ENCODE measurements at regions not wholly inside any gene's neighbourhood (a gene's known extent, or its start where the extent isn't known, plus 50 kb on each side); places are given as distances from the start of the nearest gene placed in this dataset.

DNA sequence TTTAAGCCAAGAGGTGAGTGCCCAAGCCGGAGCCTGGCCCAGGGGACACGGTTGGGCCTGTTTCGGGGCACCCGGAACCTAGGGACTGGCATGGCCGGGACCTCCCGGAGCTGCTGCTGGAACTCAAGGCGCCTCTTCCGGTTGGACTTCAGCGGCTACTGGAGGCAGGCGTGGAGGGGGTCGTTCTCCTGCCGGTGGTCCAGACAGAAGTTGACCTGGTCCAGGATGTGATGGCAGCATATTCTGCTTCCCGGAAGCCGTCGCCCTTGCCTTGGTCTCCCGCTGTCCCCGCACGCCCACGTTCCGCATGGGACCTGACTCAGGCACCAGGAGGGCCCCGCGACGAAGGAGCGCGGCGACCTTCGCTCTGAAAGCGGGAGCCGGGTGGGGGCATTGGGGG is 240.8 kb downstream of the FOXA2 start:
- no peaks in the 10 kb centered on the region for H4K20me1 ChIP-seq (ENCODE audit: insufficient read depth, low read length, poor library complexity, severe bottlenecking)
- no peak overlapping the region for H2AFZ ChIP-seq (ENCODE audit: low read length)
- H3F3A ChIP-seq (ENCODE audit: low read depth), result no peaks in the 10 kb centered on the region
- no peaks in the 10 kb centered on the region for H3K27me3 ChIP-seq (ENCODE audit: insufficient read depth, low read length, poor library complexity, severe bottlenecking)
- H3K9ac ChIP-seq (ENCODE audit: low read depth, low read length, poor library complexity, severe bottlenecking), result no peak overlapping the region
- no peaks in the 10 kb centered on the region for H3K79me2 ChIP-seq (ENCODE audit: insufficient read depth, low read length)
- no peaks in the 10 kb centered on the region for H3K36me3 ChIP-seq (ENCODE audit: insufficient read depth, low read length)
- H3K4me1 ChIP-seq (ENCODE audit: insufficient read depth, low read length, poor library complexity, severe bottlenecking), result peaks cover 26% of the 10 kb centered on the region
- no peaks in the 10 kb centered on the region for H3K9me2 ChIP-seq (replicated peaks; ENCODE audit: low read depth, low read length)
- no peaks in the 10 kb centered on the region for H3K9me3 ChIP-seq (ENCODE audit: insufficient read depth, low read depth, low read length)
- H3K4me3 ChIP-seq (ENCODE audit: low read length, poor library complexity, severe bottlenecking), result no peak overlapping the region
- TF ChIP-seq EZH2phosphoT487 (IDR thresholded peaks at IDR 0.05; ENCODE audit: borderline replicate concordance), result no peak
- TF ChIP-seq, protein P1, sequence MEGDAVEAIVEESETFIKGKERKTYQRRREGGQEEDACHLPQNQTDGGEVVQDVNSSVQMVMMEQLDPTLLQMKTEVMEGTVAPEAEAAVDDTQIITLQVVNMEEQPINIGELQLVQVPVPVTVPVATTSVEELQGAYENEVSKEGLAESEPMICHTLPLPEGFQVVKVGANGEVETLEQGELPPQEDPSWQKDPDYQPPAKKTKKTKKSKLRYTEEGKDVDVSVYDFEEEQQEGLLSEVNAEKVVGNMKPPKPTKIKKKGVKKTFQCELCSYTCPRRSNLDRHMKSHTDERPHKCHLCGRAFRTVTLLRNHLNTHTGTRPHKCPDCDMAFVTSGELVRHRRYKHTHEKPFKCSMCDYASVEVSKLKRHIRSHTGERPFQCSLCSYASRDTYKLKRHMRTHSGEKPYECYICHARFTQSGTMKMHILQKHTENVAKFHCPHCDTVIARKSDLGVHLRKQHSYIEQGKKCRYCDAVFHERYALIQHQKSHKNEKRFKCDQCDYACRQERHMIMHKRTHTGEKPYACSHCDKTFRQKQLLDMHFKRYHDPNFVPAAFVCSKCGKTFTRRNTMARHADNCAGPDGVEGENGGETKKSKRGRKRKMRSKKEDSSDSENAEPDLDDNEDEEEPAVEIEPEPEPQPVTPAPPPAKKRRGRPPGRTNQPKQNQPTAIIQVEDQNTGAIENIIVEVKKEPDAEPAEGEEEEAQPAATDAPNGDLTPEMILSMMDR (conservative IDR thresholded peaks at IDR 0.05; ENCODE audit: low read length), result no peak
- no peak overlapping the region for H3K4me2 ChIP-seq (ENCODE audit: low read depth, low read length, poor library complexity, severe bottlenecking)

DNA sequence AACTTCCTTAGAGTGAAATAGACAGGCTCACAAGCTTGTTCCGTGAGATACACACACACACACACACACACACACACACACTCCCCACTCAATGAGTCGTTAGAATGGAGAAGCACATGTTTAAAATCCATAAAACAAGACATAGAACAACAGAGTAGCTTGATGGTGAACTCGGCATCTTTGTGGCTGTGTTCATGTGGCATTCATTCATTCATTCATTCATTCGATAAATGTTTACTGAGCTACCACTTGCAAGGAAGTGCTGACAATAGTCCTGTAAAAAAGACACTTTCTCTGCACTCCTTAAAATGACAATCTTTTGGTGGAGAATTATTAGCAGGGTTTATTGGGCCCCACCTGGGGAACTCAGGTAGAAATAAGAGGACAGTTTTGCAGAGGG is 242.0 kb downstream of the FOXA2 start:
- H2AFZ ChIP-seq (ENCODE audit: low read length), result no peak overlapping the region
- no peaks in the 10 kb centered on the region for H3K36me3 ChIP-seq (ENCODE audit: insufficient read depth, low read length)
- peaks cover 16% of the 10 kb centered on the region for H3K4me1 ChIP-seq (ENCODE audit: insufficient read depth, low read length, poor library complexity, severe bottlenecking)
- H3K9me3 ChIP-seq (ENCODE audit: insufficient read depth, low read depth, low read length), result no peaks in the 10 kb centered on the region
- TF ChIP-seq EZH2phosphoT487 (IDR thresholded peaks at IDR 0.05; ENCODE audit: borderline replicate concordance), result no peak
- TF ChIP-seq, protein P1 (conservative IDR thresholded peaks at IDR 0.05; ENCODE audit: low read length), result no peak
- H3K9me2 ChIP-seq (replicated peaks; ENCODE audit: low read depth, low read length), result no peaks in the 10 kb centered on the region
- no peaks in the 10 kb centered on the region for H4K20me1 ChIP-seq (ENCODE audit: insufficient read depth, low read length, poor library complexity, severe bottlenecking)
- no peaks in the 10 kb centered on the region for H3F3A ChIP-seq (ENCODE audit: low read depth)
- no peak overlapping the region for H3K9ac ChIP-seq (ENCODE audit: low read depth, low read length, poor library complexity, severe bottlenecking)
- no peaks in the 10 kb centered on the region for H3K79me2 ChIP-seq (ENCODE audit: insufficient read depth, low read length)
- H3K4me3 ChIP-seq (ENCODE audit: low read length, poor library complexity, severe bottlenecking), result no peak overlapping the region
- H3K4me2 ChIP-seq (ENCODE audit: low read depth, low read length, poor library complexity, severe bottlenecking), result no peak overlapping the region
- H3K27me3 ChIP-seq (ENCODE audit: insufficient read depth, low read length, poor library complexity, severe bottlenecking), result no peaks in the 10 kb centered on the region

DNA sequence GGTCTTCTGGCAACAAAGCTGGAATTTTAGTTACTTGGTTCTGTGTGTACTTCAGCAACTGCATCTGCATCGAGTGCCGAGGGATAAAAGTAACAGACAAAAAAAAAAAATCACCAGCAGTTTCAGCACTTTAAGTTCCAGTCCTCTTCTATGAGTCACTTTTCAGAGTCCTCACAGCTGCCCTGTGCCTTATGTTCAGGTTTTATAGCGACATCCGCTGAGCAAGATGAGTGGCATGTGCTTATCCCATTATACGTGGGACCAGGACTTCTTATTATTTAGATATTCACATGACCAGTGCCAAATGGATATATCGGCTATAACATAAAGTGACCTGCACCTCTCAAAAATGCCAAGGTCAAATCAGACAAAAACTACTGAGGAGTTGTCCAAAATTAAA is 242.9 kb downstream of the FOXA2 start:
- Histone ChIP-seq H3K36me3 (ENCODE audit: insufficient read depth, low read length) (no peaks in the 10 kb centered on the region), H3K9ac (ENCODE audit: low read depth, low read length, poor library complexity, severe bottlenecking) (no peak overlapping the region), H3K4me1 (ENCODE audit: insufficient read depth, low read length, poor library complexity, severe bottlenecking) (peaks cover 6% of the 10 kb centered on the region), H2AFZ (ENCODE audit: low read length) (no peak overlapping the region), H3F3A (ENCODE audit: low read depth) (no peaks in the 10 kb centered on the region), H4K20me1 (ENCODE audit: insufficient read depth, low read length, poor library complexity, severe bottlenecking) (no peaks in the 10 kb centered on the region), H3K9me2 (replicated peaks; ENCODE audit: low read depth, low read length) (no peaks in the 10 kb centered on the region), H3K27me3 (ENCODE audit: insufficient read depth, low read length, poor library complexity, severe bottlenecking) (no peaks in the 10 kb centered on the region), H3K79me2 (ENCODE audit: insufficient read depth, low read length) (no peaks in the 10 kb centered on the region), H3K9me3 (ENCODE audit: insufficient read depth, low read depth, low read length) (no peaks in the 10 kb centered on the region), H3K4me2 (ENCODE audit: low read depth, low read length, poor library complexity, severe bottlenecking) (no peak overlapping the region), H3K4me3 (ENCODE audit: low read length, poor library complexity, severe bottlenecking) (no peak overlapping the region)
- TF ChIP-seq, protein P1 (conservative IDR thresholded peaks at IDR 0.05; ENCODE audit: low read length), result no peak
- TF ChIP-seq EZH2phosphoT487 (IDR thresholded peaks at IDR 0.05; ENCODE audit: borderline replicate concordance), result no peak

Data from Loucy (cell line).